Stimulated activated CD4-positive, alpha-beta T cell treated with anti-CD3 and anti-CD28 coated beads, Interleukin-4, amount 100 ng/mL, for 4 hours (primary cell): ENCODE measurements at regions not wholly inside any gene's neighbourhood (a gene's known extent, or its start where the extent isn't known, plus 50 kb on each side); places are given as distances from the start of the nearest gene placed in this dataset.
"Not testable (repeated sequence)": the region's sequence is repeated elsewhere in the genome, so short reads cannot be mapped to it uniquely, and the experiment has no call there.

Source experiments
- DNase-seq, 2 experiments: peaks; one replicate each; pipeline ENCODE4 v3.0.0-alpha.2; 2020

DNA sequence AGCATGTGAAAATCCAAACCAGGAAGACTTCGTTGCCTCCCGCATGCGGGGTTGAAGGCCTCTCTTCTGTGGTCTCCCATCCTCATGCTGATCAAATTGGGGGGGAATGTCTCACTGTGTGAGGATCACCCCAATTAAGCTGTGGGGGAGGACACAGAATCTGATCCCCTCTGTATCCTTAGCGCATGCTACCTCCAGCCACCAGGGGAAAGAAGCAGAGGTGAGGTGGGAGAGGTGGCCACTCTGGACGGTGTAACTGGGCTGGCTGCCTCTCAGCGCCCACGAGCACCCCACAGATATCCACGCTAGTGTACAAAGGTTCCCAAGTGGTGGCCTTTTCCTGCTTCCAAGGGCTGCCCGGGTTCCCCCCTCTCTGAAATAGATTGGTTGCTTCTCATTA, 177.6 kb upstream of the PLGLB1 start:
- not testable (repeated sequence) for DNase-seq

DNA sequence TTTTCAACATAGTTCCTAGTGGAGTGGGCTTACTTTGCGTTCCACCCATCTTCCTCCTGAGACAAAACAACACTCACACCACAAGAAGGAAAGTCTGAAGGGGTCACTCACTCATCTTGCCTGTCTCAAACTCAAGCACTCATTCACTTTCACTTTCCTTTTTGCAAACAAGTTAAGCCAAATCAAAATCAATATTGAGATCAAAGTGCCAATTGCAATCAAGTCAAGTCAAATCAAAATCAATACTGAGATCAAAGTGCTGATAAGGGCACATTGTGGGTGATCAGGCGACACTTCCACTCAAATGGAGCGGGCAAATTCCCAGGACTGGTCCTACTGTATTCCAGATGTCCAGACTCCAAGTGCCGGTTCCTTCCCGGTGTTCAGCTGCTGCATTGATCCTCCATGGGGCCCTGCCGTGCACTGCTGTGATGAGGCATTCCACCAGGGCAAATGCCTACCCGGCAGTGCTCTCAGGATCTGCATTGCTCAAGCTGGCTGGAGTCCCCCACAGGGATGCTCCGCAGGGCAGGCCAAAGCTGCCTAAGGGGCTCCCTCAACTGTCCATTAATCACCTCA, 183.0 kb upstream of the PLGLB1 start:
- not testable (repeated sequence) for DNase-seq

DNA sequence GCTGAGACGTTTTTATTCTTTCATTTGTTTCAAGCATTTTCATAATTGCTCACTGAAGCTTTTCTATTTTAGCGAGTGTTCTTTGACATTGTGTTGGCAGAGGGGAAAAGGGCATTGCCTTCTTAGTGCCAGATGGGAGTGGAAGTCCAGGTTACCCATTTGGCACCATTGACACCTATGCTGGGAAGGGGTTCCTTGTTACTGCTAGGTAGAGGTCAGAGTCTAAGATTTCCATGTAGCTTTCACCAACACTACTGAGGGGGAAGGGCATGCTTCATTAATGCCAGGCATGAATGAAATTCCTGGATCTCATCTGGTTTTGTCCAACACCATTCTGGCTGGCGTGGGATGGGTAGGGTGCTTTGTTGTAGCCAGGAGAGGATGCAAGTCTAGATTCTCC, 191.3 kb upstream of the PLGLB1 start:
- DNase-seq: not testable (repeated sequence)

DNA sequence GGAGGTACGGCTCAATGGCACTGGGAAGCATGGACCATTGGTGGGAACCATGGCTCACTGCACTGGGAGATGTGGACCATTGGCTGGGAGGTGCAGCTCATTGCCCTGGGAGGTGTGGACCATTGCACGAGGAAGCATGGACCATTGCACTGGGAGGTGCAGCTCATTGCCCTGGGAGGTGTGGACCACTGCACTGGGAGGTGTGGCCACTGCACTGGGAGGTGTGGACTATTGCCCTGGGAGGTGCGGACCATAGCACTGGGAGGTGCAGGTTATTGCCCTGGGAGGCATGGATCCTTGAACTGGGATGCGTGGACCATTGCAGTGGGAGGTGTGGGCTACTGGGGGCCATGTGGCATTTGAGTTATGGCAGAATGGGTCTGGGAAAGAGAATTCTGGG, 195.4 kb upstream of the PLGLB1 start:
- DNase-seq: not testable (repeated sequence)

DNA sequence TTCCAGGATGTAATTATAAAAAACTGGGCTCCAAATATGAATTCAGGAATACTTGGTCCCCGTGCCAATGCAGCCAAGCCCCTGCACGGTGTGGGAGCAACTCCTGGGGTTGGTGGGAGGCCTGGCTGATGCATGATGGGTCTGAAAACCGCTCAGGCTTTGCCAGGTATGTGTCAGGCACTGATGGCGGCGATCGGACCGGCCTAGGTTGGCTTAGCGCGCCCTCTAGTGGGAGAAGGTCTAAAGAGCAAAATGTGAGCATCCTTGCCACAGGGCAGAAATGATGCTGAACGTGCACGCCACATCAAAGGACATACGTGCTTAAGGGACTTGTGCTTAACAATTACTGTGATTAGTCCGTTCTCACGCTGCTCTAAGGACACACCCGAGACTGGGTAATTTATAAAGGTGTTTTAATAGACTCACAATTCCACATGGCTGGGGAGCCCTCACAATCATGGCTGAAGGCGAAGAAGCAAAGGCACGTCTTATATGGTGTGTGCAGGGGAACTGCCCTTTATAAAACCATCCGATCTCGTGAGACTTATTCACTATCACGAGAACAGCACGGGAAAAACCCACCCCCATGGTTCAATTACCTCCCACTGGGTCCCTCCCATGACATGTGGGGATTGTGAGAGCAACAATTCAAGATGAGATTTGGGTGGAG, 196.2 kb upstream of the PLGLB1 start:
- peak; percentile 66 to 75 for DNase-seq

DNA sequence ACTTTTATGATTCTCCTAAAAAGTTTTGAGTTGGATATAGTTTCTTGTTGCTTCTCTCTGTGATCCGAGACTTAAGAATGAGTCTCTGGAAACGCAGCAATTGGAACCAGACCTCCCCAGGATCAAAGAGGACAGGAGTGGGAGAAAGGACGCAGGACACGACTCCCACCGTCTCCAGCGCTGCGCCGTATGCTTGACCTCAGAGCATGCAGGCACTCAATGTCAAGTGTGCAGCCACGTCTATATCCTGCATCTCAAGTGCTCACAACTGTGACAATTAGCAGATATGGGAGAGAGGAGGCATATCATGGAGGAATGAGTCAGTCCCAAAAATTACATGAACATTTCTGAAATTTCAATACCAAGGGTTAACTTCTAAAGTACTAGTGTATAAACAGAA, 199.0 kb upstream of the PLGLB1 start:
- DNase-seq: not testable (repeated sequence)

DNA sequence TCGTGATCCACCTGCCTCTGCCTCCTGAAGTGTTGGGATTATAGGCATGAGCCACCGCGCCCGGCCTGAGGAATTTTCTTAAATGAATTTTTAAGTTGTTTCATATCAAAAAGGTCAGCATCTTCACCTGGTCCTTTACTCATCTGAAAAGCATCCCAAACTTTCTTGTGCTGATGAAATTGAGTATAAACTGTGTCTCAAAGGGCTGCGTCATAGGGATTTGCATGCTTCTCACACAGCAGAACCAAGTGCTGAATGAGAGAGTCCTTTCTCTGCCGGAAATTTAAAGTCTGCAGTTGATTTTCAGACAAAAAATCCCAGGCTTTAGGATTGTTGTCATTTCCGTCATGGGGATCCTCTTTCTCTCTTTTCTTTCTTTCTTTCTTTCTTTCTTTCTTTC, 200.5 kb upstream of the PLGLB1 start:
- not testable (repeated sequence) for DNase-seq

DNA sequence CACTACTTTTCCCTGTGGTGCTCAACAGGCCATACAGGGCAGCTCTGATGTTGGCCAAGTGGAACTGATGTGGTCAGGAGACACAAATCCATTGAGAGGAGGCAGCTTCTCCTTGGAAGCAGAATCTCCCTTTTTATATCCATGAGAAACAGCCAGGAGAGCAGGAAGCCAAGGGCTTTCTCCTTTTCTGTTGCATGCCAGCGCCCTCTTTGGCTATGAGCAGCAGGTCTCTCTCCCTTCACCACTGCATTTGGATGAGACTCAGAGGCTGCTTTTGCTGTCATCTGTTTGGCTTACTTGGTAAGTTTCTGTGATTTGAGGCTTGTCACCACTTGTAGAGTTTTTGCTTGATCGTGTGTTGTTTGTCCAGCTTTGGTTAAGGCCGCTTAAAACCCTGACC, 202.2 kb upstream of the PLGLB1 start:
- not testable (repeated sequence) for DNase-seq

DNA sequence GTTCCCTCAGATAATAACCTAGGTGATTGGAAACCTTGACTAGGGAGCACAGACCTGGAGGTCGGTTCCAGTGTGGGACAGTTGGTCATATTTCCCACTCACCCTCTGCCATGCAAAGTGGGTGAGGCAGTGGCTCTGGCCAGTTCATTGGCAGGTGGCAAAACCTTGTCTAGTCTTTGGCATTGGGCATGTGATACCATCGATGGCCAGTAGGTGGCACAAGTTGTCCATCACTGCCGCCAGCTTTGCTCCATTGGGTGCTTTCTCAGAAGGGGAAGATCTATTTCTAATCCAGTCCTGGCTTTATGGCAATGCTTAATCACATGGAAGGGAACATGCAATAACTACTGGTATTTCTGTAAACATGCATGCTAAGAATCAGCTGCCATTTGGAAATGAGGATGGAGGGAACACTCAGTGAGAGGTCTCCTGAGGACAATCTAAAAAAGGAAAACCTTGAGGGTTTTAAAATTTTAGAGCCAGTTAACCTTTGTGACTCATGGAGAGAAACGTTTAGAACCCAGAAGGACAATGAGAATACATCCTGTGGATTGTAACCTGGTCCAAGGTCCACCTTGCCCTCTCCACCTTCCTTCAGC, 207.5 kb upstream of the PLGLB1 start:
- DNase-seq: not testable (repeated sequence)

DNA sequence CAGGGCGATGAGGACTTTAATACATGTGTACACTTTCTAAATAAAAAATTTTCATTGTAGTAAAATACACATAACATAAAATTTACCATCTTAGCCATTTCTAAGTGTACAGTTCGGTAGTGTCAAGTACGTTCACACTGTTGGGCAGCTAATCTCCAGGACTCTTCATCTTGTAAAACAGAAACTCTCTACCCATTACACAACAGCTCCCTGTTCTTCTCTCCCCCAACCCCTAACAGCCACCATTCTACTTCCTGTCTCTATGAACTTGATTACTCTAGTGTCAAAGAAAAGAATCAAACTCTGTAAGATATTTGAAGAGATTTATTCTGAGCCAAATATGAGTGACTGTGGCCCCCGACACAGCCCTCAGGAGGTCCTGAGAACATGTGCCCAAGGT, 208.3 kb upstream of the PLGLB1 start:
- not testable (repeated sequence) for DNase-seq

DNA sequence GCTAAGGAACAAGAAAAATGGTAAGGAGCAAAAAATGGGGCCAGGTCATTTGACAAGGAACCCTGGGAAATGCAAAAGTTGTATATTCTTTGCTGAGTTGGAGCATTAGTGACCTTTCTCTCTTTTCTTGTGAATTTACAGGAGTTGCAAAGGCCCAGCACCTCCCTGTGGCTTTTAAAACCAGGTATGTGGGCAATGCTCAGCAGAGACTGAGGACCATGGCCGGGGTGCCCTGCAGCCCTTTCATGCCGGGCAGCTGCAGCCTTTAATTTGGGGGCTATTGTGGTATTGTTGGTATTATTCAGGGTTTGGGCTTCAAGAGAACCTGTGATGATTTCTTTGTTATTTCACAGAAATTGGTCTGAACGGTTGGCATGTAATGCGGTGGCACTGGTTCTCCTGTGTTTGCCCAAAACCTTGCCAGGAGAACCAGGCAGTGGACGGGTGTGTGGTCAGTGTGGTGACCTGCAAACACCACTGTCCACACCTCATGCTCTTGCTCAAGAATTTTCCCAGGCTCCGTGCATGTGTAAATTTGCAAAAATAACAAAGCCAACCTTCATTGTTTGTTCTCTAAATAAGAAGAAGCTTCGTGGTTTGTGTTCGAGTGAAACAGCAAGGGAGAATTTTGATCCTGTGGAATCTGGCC, 213.8 kb upstream of the PLGLB1 start:
- DNase-seq: not testable (repeated sequence)

DNA sequence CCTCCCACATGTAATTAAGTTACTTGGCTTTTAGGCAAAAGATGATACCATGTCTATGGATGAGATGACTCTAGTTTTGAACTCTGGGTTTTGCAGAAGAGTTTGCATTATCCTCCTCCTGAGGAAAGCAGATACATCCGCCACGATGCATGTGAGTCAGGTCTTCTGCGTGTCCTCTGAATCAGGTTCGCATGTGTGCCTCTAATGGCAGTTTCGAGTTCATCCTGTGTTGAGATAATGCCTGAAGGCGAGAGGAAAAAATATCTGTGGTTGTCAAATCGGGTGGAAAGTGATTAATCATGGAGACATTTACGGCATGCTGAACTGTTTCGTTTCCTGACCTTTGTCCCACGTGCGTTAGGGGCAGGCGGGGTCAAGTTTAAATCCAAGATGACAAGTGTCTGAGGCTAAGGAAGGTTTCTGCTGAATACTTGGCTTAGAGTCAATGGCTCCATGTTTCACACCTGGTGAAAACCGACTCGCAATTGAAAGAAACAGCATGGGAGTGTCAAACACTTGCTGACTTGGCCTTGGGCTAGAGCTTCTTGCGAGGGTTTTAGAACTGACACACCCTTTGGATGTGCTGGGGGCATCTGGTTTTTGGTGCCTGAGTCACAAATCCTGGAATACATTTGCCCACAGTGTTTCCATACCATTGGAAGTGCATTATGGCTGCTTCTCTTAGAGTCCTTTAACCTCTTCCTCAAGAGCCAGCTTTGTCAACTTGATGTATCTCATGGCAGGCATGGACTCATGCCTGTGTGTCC, 216.1 kb upstream of the PLGLB1 start:
- peak in 1 of 2 experiments; percentile 35 for DNase-seq

DNA sequence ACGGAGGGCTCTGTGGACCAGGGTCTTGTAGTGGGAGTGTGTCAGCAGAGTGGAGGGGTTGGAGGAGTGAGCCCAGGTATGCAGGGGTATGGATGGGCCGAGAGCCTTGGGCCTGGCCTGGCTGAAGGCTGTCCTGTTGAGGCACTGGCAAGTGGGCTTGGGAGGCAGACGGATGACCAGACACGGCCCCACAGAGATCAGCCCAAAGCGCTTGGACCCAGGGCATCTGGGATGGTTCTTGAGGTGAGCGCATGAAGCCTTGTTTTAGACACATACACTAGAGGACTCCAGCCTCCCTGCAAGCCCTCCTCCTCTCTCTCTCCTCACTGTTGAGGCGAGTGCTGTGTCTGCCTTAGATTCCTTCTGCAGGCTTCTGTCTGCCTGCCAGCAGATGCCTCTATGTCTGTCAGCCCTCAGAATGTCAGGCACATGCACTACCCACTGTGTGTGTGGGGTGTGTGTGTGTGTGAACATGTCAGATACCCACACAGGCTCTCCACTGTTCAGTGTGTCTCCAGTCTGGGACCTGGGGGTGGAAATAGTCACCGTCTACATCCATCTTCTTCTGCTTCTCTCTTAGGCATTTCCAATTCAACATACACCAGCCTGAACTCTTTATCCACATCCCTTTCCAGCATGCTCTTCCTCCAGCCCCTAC, 218.0 kb upstream of the PLGLB1 start:
- DNase-seq: not testable (repeated sequence)

DNA sequence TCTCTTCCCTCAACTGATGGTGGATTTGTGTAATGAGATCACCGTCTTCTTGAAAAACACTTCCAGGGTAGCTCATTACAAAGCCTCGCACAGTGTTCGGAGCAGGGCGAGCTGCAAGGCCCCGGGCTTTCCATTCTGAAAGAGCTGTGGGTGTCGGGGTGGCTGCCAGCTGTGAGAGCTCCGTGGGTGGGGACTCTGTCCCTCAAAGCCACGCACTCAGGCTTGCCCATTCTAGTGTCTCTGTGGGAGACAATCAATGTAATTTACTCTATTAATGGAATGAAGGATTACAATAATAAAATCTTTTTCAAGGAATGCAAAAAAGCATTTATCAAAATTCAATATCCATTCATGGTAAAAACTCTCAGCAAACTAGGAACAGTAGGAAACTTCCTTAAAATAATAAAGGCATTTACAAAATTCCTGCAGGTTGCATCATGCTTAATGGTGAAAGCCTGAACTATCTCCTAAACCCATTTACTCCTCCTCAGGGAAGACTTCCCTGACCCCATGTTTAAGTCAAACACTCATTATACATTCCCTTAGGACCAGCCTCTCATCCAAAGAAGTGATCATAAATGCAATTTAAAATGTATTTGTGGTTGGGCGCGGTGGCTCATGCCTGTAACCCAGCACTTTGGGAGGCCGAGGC, 224.5 kb upstream of the PLGLB1 start:
- DNase-seq: peak in 1 of 2 experiments; percentile 12

DNA sequence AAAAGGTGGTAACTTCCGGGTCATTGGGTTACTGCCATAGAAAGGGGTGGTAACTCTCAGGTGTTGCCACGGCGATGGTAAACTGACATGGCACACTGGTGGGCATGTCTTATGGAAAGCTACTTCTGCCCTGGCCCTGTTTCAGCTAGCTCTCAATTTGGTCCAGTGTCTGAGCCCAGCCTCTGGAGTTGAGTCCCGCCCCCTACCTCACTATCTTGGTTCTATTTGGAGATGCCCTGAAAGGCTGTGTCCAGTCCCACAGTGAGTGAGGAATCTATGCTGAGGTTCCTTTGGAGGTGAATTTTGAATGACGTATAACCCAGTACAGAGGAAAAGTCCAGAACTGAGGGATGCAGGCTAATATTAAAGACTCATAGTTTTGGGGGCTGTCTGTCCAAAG, 230.4 kb upstream of the PLGLB1 start:
- not testable (repeated sequence) for DNase-seq

DNA sequence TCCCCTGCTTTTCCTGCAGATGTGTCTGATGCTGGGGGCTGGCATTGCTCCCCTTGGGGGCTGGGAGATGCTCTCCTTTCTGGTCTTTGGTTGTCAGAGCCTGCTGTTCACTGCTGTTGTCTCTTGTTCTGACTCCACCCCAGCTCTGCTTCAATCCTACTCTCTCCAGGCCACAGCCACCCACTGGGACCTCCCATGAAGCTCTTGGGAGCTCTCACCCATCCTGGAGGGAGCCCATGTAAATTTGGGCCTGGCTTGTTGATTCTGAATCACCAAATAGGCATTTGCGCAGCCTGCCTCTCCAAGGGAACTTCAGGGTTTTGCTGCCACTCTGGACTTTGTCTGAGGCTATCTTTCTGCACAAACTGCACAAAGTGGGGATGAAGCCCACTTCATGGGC, 232.9 kb upstream of the PLGLB1 start:
- DNase-seq: not testable (repeated sequence)

DNA sequence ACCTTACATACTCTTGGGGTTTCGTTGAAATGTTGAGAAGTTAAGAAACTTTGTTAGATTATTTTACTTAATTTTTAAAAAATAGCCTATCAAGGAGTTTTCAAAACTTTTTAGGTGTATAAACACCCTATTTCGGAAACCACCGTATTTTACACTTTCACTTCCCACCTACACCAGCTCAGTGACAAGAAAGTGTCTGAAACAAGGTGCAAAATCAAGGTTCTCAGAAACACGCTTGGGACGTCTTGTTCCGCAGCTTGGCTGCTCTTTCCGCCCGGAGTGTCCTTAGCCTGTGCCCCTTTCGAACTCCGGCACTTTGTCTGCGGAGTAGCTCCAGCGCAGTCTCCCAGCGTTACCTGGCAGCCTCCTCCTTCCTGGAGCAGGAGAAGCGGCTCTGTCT, 233.8 kb upstream of the PLGLB1 start:
- not testable (repeated sequence) for DNase-seq

DNA sequence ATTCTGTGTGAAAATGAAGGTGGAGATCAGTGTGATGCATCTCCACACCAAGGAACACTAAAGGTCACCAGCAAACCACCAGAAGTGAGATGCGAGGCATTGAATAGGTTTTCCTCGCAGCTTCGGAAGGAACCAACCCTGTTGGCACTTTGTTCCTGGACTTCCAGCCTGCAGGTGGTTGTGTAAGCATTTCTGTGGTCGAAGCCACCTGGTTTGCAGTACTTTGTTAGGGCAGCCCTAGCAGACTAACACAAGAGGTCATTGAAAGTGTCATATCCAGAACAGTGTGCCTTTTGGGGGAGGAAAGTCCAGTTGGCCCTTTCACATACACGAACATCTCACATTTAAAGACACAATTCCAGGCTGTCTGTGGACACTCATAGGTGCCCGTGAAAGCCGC, 237.2 kb upstream of the PLGLB1 start:
- DNase-seq: not testable (repeated sequence)

DNA sequence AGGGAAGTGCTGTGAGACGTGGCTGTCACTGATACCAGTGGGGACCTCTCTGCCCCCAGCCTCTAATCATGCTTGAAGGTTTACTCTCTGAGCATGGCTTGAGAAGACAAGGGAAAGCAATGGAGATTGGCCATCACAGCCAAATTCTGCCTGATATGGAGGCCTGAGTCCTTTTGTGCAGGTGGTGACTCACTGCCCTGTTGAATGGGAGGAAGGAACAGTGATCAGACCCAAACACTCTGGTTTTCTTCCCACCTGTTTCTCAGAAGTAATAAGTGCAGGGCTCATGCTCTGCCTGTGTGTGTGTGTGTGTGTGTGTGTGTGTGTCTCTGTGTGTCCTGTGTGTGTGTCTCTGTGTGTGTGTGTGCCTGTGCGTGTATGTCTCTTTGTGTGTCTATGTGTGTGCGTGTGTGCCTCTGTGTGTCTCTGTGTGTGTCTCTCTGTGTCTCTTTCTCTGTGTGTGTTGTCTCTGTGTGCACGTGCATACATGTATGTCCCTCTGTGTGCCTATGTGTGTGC, 240.6 kb upstream of the PLGLB1 start:
- DNase-seq: not testable (repeated sequence)

DNA sequence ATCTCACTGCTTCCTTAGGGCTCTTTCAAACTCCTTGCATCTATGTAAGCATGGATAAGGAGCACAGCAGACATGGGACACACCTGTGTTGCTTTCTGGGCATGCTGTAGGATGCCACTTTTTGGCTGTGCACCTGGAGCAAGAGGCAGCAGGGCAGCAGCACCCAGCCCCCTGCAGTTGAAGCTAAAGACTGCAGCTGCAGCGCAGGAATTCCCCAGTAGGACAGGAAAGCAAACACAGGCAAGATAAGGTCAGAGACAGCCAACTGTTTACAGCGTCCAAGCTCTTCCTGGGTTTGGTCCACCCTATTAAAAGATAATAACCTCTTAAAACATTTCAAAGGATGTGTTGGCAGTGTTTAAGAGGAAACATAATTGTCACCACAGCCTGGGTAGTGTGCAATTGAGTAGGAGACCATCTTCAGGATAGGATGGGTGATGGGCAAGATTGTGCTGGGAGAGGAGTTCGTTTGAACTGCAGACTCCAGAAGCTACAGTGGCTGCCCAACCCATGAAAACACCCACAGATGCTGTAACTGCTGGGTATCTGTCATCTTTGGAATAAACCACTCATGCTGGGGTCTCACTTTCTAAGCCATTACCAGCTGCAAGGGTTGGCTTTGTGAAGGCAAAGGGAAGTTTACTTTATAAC, 242.3 kb upstream of the PLGLB1 start:
- DNase-seq: not testable (repeated sequence)

DNA sequence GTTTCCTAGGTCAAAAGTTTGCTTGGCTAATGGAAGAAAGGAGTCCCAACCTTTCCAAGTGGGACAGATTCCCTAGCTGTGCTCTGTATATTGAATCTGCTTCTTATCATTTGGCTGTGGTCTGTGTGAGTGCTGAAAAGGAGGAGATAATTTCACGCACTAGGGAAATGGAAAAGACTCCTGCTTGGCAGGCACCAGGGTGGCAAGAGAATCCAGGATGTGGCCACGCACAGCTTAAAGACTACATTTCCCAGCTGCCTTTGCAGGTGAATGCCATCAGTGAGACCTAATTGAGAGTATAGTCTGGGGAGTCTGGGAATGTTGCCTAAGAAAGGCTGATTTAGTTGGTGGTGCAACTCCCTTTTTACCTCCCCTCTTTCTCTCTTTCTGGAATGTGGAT, 253.5 kb upstream of the PLGLB1 start:
- not testable (repeated sequence) for DNase-seq
